ENCODE measurements at regions not wholly inside any gene's neighbourhood (a gene's known extent, or its start where the extent isn't known, plus 50 kb on each side); places are given as distances from the start of the nearest gene placed in this dataset.

- H3K4me3 ChIP-seq (ENCODE audit: control insufficient read depth, low read depth, low read length) = no peak overlapping the region
- no peak for TF ChIP-seq CTCF (conservative IDR thresholded peaks at IDR 0.05; ENCODE audit: control insufficient read depth, insufficient read depth, low read depth, low read length)
- no peak for DNase-seq (ENCODE audit: low read depth)
Observed at GRCh38 chr13:99050983-99051488, 73.2 kb upstream of the DOCK9 start.

DNA sequence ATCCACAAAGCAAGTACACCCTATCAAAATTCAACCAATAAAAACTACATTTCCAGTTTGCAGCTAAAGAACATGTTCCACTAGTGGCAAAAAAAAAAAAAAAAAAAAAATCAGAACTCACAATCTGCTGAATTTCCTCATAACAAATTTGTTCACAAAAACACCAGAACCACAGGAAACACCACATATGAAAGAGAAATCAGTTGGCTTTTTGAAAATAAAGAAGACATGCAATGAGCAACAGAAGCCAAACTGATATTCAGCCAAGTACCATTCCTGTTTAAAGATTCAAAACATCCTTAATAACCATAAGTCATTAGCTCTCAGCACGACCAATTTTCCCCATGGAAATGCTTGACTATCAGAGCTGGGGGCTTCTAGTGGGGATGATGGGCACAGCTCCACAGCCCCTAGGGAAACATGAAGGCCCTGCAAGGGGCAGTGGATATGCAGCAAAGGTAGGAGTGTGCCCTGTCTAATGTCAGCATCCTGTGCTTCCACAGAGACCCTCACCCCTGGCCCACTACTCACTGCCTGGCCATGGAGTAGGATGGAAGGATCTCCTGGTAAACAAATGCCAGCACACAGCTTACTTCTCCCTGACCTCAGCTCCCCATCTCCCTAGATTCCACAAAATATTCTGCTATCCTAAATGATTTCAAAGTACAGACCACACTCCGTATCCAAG is 74.0 kb upstream of the DOCK9 start:
- no peak overlapping the region for H3K4me3 ChIP-seq (ENCODE audit: control insufficient read depth, low read depth, low read length)
- DNase-seq (ENCODE audit: low read depth) = no peak
- TF ChIP-seq CTCF (conservative IDR thresholded peaks at IDR 0.05; ENCODE audit: control insufficient read depth, insufficient read depth, low read depth, low read length) = no peak

DNA sequence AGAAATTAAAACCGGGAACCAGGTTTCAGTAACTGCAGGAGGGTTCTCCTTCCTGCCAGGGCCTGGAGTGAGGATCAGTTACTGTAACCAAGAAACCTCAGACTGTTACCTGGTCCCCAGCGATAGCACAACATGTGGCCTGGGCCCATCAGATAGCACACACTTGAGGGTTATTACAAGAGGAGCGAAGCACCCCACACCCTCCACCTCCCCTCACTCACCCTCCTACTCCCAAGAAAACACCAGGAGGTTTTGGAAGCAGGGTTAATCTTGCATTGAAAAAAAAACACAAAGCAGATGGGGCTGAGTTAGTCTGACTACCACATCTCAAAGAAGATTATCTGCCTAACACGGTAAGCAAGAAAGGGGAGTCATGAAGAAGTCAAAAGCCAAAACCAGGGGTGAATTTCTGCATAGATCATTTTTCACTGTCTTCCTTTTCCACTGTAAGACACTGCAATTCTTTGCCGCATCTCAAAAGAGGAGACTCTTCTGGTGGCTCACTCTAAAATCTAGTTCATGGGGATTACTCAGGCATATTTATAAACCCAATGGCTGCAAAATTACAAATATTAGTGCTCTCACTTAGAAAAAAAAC is 75.9 kb upstream of the DOCK9 start:
- no peak for DNase-seq (ENCODE audit: low read depth)
- no peak overlapping the region for H3K4me3 ChIP-seq (ENCODE audit: control insufficient read depth, low read depth, low read length)
- TF ChIP-seq CTCF (conservative IDR thresholded peaks at IDR 0.05; ENCODE audit: control insufficient read depth, insufficient read depth, low read depth, low read length) = no peak

- no peak for TF ChIP-seq CTCF (conservative IDR thresholded peaks at IDR 0.05; ENCODE audit: control insufficient read depth, insufficient read depth, low read depth, low read length)
- no peak overlapping the region for H3K4me3 ChIP-seq (ENCODE audit: control insufficient read depth, low read depth, low read length)
- no peak for DNase-seq (ENCODE audit: low read depth)
Observed at GRCh38 chr13:99055281-99055680, 77.4 kb upstream of the DOCK9 start.

DNA sequence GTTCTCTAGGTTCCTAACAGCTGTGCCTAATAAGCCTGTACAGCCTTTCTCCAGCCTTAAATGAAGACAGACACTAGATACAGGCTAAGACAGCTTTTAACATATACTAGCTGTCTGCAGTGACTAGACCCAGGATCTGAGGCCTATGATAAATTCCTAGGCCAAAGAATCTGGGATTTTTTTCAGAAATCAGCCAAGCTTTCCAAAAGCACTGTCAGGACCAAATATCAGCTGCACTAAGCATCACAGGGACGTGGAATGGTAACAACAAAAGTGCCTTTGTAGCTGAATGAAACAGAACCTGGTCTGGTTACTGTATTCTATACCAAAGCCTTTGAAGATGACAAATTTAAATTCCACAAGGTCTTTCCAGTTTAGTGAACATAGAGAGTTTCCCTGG is 77.9 kb upstream of the DOCK9 start:
- TF ChIP-seq CTCF (conservative IDR thresholded peaks at IDR 0.05; ENCODE audit: control insufficient read depth, insufficient read depth, low read depth, low read length) = no peak
- no peak overlapping the region for H3K4me3 ChIP-seq (ENCODE audit: control insufficient read depth, low read depth, low read length)
- no peak for DNase-seq (ENCODE audit: low read depth)

- no peak overlapping the region for H3K4me3 ChIP-seq (ENCODE audit: control insufficient read depth, low read depth, low read length)
- peak; percentile 38 for DNase-seq (ENCODE audit: low read depth)
- TF ChIP-seq CTCF (conservative IDR thresholded peaks at IDR 0.05; ENCODE audit: control insufficient read depth, insufficient read depth, low read depth, low read length) = no peak
Observed at GRCh38 chr13:99056381-99057014, 78.6 kb upstream of the DOCK9 start.
